GM23338 (cell line): ENCODE measurements at regions not wholly inside any gene's neighbourhood (a gene's known extent, or its start where the extent isn't known, plus 50 kb on each side); places are given as distances from the start of the nearest gene placed in this dataset.

ENCODE experiments used
- ATAC-seq: fragments of 200-7000 bp; cut with Tn5 transposase; 3 replicates; pipeline ENCODE4 v1.9.1; 2020
- DNase-seq: peaks from one replicate; pipeline ENCODE4 v3.0.0-alpha.2; 2015; ENCODE audit warnings: low spot score
- H2AFZ ChIP-seq: fragments of 200-600 bp; sonication (generic); 2 replicates; pipeline ENCODE4 v1.8.0; 2016; ENCODE audit warnings: antibody characterized with exemption, mild to moderate bottlenecking, moderate library complexity
- H3F3A ChIP-seq: fragments of 200-600 bp; sonication (generic); replicated peaks from 2 replicates; pipeline ENCODE4 v1.8.0; 2017; ENCODE audit warnings: antibody characterized with exemption, mixed run types, low read depth
- H3K27ac ChIP-seq: fragments of 200-600 bp; sonication (generic); 2 replicates; pipeline ENCODE4 v1.6.1; 2016; ENCODE audit warnings: low read depth
- H3K27me3 ChIP-seq: fragments of 200-600 bp; sonication (generic); 2 replicates; pipeline ENCODE4 v1.8.0; 2016; ENCODE audit warnings: mild to moderate bottlenecking, mixed run types, moderate library complexity; ENCODE audit not compliant: insufficient read depth
- H3K36me3 ChIP-seq: fragments of 200-600 bp; sonication (generic); 2 replicates; pipeline ENCODE4 v1.8.0; 2016; ENCODE audit warnings: mild to moderate bottlenecking; ENCODE audit not compliant: insufficient read depth
- H3K4me1 ChIP-seq: fragments of 200-600 bp; sonication (generic); 2 replicates; pipeline ENCODE4 v1.8.0; 2016; ENCODE audit warnings: mild to moderate bottlenecking, moderate library complexity; ENCODE audit not compliant: insufficient read depth
- H3K4me2 ChIP-seq: fragments of 200-600 bp; sonication (generic); 2 replicates; pipeline ENCODE4 v1.7.1; 2017; ENCODE audit warnings: mixed run types
- H3K4me3 ChIP-seq: fragments of 200-600 bp; sonication (generic); 2 replicates; pipeline ENCODE4 v1.6.1; 2016; ENCODE audit warnings: mixed run types
- H3K79me2 ChIP-seq: fragments of 200-600 bp; sonication (generic); replicated peaks from 2 replicates; pipeline ENCODE4 v1.8.0; 2017; ENCODE audit warnings: mild to moderate bottlenecking; ENCODE audit not compliant: insufficient read depth
- H3K9me2 ChIP-seq: fragments of 200-600 bp; sonication (generic); 2 replicates; pipeline ENCODE4 v1.8.0; 2017; ENCODE audit not compliant: insufficient read depth
- H4K20me1 ChIP-seq: fragments of 200-600 bp; sonication (generic); replicated peaks from 2 replicates; pipeline ENCODE4 v1.8.0; 2017; ENCODE audit warnings: mild to moderate bottlenecking; ENCODE audit not compliant: insufficient read depth
- H3K27ac Mint-ChIP-seq: 2 replicates; pipeline ENCODE4 v1.8.0; 2020; ENCODE audit warnings: inconsistent platforms, mild to moderate bottlenecking, moderate library complexity, mixed read lengths
- H3K27me3 Mint-ChIP-seq: 3 replicates; pipeline ENCODE4 v1.8.0; 2022; ENCODE audit warnings: low read depth, mild to moderate bottlenecking, moderate library complexity, mixed read lengths, inconsistent platforms; ENCODE audit not compliant: insufficient read depth, poor library complexity
- H3K36me3 Mint-ChIP-seq: 3 replicates; pipeline ENCODE4 v1.8.0; 2021; ENCODE audit warnings: low read depth, mild to moderate bottlenecking, inconsistent platforms, moderate library complexity, mixed read lengths
- H3K4me1 Mint-ChIP-seq: 3 replicates; pipeline ENCODE4 v1.8.0; 2020; ENCODE audit warnings: mild to moderate bottlenecking, inconsistent platforms, mixed read lengths
- H3K4me3 Mint-ChIP-seq: 3 replicates; pipeline ENCODE4 v1.8.0; 2021; ENCODE audit warnings: moderate library complexity, mild to moderate bottlenecking, inconsistent platforms, mixed read lengths
- H3K9me3 Mint-ChIP-seq: 3 replicates; pipeline ENCODE4 v1.8.0; 2020; ENCODE audit warnings: moderate library complexity, mild to moderate bottlenecking, inconsistent platforms, mixed read lengths
- CREB1 ChIP-seq: fragments of 250-450 bp; sonication (Bioruptor Pico); IDR thresholded peaks from 2 replicates; pipeline ENCODE4 v1.5.0; 2020; ENCODE audit warnings: low read depth, mild to moderate bottlenecking, moderate library complexity
- EZH2 ChIP-seq: fragments of 200-600 bp; sonication (generic); IDR thresholded peaks from one replicate; pipeline ENCODE4 v1.8.0; 2017; ENCODE audit warnings: antibody characterized with exemption, mild to moderate bottlenecking, low read depth; ENCODE audit not compliant: unreplicated experiment
- EZH2phosphoT487 ChIP-seq: fragments of 200-600 bp; sonication (generic); IDR thresholded peaks from one replicate; pipeline ENCODE4 v1.8.1; 2018; ENCODE audit warnings: antibody characterized with exemption; ENCODE audit not compliant: unreplicated experiment
- JUNB ChIP-seq: IDR thresholded peaks from one replicate; pipeline ENCODE4 v1.6.1; 2016; ENCODE audit warnings: antibody characterized with exemption; ENCODE audit not compliant: unreplicated experiment
- NANOG ChIP-seq: IDR thresholded peaks from 2 replicates; pipeline ENCODE4 v1.6.1; 2016; ENCODE audit warnings: antibody characterized with exemption, borderline replicate concordance
- POLR2AphosphoS5 ChIP-seq: IDR thresholded peaks from 2 replicates; pipeline ENCODE4 v1.6.1; 2016; ENCODE audit warnings: antibody characterized with exemption, low read depth
- STAT1 ChIP-seq: IDR thresholded peaks from one replicate; pipeline ENCODE4 v1.6.1; 2016; ENCODE audit warnings: antibody characterized with exemption; ENCODE audit not compliant: unreplicated experiment
- ZNF114 ChIP-seq: fragments of 250-450 bp; sonication (Bioruptor Pico); IDR thresholded peaks from 2 replicates; pipeline ENCODE4 v1.5.0; 2020; ENCODE audit warnings: mild to moderate bottlenecking, moderate library complexity
- ZNF331 ChIP-seq: fragments of 250-450 bp; sonication (Bioruptor Pico); IDR thresholded peaks from 2 replicates; pipeline ENCODE4 v1.5.0; 2020; ENCODE audit warnings: low read depth, mild to moderate bottlenecking, moderate library complexity
- TF ChIP-seq, protein P1 (sequence below): IDR thresholded peaks from 2 replicates; pipeline ENCODE4 v1.6.1; 2016; ENCODE audit warnings: antibody characterized with exemption
- TF ChIP-seq, protein P2 (sequence below): fragments of 250-450 bp; sonication (Bioruptor Pico); IDR thresholded peaks from 2 replicates; pipeline ENCODE4 v1.5.0; 2020; ENCODE audit warnings: mild to moderate bottlenecking, moderate library complexity
- TF ChIP-seq, protein P3 (sequence below): IDR thresholded peaks from one replicate; pipeline ENCODE4 v1.6.1; 2018; ENCODE audit warnings: antibody characterized with exemption; ENCODE audit not compliant: unreplicated experiment
- TF ChIP-seq, protein P4 (sequence below), 2 experiments: fragments of 200-600 bp in 1 of 2; sonication (generic) in 1 of 2; conservative IDR thresholded peaks; 2 replicates each; pipeline versions ENCODE4 v1.5.1 to v1.6.1; 2016 to 2017; ENCODE audit warnings: antibody characterized with exemption in 2 of 2, low read depth in 2 of 2, mild to moderate bottlenecking in 2 of 2, moderate library complexity in 1 of 2

DNA sequence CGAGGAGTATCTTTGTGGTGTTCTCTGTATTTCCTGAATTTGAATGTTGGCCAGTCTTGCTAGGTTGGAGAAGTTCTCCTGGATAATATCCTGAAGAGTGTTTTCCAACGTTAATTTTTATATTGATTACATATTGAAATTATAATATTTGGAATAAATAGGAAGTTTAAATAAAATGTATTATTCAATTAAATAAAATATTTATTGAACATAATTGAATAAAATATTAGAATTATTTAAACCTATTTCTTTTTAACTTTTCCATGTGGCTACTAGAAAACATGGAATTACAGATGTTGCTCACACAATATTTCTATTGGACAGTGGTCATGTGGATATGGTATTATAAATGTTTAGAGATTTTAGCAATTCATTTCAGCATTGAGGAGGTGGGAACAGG is 170.8 kb upstream of the FST start:
- H3K9me3 Mint-ChIP-seq = peaks cover 20% of the 10 kb centered on the region
- no peak overlapping the region for H3K4me3 Mint-ChIP-seq
- TF ChIP-seq ZNF331 (CRISPR knock-in tag) = no peak
- TF ChIP-seq, protein P1, sequence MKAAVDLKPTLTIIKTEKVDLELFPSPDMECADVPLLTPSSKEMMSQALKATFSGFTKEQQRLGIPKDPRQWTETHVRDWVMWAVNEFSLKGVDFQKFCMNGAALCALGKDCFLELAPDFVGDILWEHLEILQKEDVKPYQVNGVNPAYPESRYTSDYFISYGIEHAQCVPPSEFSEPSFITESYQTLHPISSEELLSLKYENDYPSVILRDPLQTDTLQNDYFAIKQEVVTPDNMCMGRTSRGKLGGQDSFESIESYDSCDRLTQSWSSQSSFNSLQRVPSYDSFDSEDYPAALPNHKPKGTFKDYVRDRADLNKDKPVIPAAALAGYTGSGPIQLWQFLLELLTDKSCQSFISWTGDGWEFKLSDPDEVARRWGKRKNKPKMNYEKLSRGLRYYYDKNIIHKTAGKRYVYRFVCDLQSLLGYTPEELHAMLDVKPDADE = no peak
- TF ChIP-seq STAT1 = no peak
- TF ChIP-seq, protein P2, sequence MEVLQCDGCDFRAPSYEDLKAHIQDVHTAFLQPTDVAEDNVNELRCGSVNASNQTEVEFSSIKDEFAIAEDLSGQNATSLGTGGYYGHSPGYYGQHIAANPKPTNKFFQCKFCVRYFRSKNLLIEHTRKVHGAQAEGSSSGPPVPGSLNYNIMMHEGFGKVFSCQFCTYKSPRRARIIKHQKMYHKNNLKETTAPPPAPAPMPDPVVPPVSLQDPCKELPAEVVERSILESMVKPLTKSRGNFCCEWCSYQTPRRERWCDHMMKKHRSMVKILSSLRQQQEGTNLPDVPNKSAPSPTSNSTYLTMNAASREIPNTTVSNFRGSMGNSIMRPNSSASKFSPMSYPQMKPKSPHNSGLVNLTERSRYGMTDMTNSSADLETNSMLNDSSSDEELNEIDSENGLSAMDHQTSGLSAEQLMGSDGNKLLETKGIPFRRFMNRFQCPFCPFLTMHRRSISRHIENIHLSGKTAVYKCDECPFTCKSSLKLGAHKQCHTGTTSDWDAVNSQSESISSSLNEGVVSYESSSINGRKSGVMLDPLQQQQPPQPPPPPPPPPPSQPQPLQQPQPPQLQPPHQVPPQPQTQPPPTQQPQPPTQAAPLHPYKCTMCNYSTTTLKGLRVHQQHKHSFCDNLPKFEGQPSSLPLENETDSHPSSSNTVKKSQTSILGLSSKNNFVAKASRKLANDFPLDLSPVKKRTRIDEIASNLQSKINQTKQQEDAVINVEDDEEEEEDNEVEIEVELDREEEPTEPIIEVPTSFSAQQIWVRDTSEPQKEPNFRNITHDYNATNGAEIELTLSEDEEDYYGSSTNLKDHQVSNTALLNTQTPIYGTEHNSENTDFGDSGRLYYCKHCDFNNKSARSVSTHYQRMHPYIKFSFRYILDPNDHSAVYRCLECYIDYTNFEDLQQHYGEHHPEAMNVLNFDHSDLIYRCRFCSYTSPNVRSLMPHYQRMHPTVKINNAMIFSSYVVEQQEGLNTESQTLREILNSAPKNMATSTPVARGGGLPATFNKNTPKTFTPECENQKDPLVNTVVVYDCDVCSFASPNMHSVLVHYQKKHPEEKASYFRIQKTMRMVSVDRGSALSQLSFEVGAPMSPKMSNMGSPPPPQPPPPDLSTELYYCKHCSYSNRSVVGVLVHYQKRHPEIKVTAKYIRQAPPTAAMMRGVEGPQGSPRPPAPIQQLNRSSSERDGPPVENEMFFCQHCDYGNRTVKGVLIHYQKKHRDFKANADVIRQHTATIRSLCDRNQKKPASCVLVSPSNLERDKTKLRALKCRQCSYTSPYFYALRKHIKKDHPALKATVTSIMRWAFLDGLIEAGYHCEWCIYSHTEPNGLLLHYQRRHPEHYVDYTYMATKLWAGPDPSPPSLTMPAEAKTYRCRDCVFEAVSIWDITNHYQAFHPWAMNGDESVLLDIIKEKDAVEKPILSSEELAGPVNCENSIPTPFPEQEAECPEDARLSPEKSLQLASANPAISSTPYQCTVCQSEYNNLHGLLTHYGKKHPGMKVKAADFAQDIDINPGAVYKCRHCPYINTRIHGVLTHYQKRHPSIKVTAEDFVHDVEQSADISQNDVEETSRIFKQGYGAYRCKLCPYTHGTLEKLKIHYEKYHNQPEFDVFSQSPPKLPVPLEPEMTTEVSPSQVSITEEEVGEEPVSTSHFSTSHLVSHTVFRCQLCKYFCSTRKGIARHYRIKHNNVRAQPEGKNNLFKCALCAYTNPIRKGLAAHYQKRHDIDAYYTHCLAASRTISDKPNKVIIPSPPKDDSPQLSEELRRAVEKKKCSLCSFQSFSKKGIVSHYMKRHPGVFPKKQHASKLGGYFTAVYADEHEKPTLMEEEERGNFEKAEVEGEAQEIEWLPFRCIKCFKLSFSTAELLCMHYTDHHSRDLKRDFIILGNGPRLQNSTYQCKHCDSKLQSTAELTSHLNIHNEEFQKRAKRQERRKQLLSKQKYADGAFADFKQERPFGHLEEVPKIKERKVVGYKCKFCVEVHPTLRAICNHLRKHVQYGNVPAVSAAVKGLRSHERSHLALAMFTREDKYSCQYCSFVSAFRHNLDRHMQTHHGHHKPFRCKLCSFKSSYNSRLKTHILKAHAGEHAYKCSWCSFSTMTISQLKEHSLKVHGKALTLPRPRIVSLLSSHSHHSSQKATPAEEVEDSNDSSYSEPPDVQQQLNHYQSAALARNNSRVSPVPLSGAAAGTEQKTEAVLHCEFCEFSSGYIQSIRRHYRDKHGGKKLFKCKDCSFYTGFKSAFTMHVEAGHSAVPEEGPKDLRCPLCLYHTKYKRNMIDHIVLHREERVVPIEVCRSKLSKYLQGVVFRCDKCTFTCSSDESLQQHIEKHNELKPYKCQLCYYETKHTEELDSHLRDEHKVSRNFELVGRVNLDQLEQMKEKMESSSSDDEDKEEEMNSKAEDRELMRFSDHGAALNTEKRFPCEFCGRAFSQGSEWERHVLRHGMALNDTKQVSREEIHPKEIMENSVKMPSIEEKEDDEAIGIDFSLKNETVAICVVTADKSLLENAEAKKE (CRISPR knock-in tag) = no peak
- TF ChIP-seq EZH2phosphoT487 = no peak
- TF ChIP-seq CREB1 (CRISPR knock-in tag) = no peak
- no peak for TF ChIP-seq JUNB
- TF ChIP-seq EZH2 = no peak
- TF ChIP-seq POLR2AphosphoS5 = no peak
- TF ChIP-seq, protein P3, sequence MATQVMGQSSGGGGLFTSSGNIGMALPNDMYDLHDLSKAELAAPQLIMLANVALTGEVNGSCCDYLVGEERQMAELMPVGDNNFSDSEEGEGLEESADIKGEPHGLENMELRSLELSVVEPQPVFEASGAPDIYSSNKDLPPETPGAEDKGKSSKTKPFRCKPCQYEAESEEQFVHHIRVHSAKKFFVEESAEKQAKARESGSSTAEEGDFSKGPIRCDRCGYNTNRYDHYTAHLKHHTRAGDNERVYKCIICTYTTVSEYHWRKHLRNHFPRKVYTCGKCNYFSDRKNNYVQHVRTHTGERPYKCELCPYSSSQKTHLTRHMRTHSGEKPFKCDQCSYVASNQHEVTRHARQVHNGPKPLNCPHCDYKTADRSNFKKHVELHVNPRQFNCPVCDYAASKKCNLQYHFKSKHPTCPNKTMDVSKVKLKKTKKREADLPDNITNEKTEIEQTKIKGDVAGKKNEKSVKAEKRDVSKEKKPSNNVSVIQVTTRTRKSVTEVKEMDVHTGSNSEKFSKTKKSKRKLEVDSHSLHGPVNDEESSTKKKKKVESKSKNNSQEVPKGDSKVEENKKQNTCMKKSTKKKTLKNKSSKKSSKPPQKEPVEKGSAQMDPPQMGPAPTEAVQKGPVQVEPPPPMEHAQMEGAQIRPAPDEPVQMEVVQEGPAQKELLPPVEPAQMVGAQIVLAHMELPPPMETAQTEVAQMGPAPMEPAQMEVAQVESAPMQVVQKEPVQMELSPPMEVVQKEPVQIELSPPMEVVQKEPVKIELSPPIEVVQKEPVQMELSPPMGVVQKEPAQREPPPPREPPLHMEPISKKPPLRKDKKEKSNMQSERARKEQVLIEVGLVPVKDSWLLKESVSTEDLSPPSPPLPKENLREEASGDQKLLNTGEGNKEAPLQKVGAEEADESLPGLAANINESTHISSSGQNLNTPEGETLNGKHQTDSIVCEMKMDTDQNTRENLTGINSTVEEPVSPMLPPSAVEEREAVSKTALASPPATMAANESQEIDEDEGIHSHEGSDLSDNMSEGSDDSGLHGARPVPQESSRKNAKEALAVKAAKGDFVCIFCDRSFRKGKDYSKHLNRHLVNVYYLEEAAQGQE = no peak
- TF ChIP-seq, protein P4, sequence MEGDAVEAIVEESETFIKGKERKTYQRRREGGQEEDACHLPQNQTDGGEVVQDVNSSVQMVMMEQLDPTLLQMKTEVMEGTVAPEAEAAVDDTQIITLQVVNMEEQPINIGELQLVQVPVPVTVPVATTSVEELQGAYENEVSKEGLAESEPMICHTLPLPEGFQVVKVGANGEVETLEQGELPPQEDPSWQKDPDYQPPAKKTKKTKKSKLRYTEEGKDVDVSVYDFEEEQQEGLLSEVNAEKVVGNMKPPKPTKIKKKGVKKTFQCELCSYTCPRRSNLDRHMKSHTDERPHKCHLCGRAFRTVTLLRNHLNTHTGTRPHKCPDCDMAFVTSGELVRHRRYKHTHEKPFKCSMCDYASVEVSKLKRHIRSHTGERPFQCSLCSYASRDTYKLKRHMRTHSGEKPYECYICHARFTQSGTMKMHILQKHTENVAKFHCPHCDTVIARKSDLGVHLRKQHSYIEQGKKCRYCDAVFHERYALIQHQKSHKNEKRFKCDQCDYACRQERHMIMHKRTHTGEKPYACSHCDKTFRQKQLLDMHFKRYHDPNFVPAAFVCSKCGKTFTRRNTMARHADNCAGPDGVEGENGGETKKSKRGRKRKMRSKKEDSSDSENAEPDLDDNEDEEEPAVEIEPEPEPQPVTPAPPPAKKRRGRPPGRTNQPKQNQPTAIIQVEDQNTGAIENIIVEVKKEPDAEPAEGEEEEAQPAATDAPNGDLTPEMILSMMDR (conservative IDR thresholded peaks at IDR 0.05; ENCODE audit: low read depth in 2 of 2) = no peak
- no peak for TF ChIP-seq NANOG
- no peak for TF ChIP-seq ZNF114 (CRISPR knock-in tag)
- H3F3A ChIP-seq = no peaks in the 10 kb centered on the region
- ATAC-seq (no peak), DNase-seq (no peak)
- no peak overlapping the region for H3K4me2 ChIP-seq
- no peaks in the 10 kb centered on the region; the same call in 2 of the 3 replicates for H3K36me3 Mint-ChIP-seq
- no peaks in the 10 kb centered on the region for H3K36me3 ChIP-seq
- H3K27me3 Mint-ChIP-seq = no peaks in the 10 kb centered on the region
- no peaks in the 10 kb centered on the region for H3K79me2 ChIP-seq
- H4K20me1 ChIP-seq = no peaks in the 10 kb centered on the region
- H3K27ac Mint-ChIP-seq = no peak overlapping the region
- no peaks in the 10 kb centered on the region for H3K4me1 ChIP-seq
- H3K4me3 ChIP-seq = no peak overlapping the region
- no peak overlapping the region for H2AFZ ChIP-seq
- no peaks in the 10 kb centered on the region for H3K27me3 ChIP-seq
- H3K4me1 Mint-ChIP-seq = no peaks in the 10 kb centered on the region
- H3K27ac ChIP-seq = no peak overlapping the region
- H3K9me2 ChIP-seq = no peaks in the 10 kb centered on the region
